ENCODE measurements at regions not wholly inside any gene's neighbourhood (a gene's known extent, or its start where the extent isn't known, plus 50 kb on each side); places are given as distances from the start of the nearest gene placed in this dataset.

DNA sequence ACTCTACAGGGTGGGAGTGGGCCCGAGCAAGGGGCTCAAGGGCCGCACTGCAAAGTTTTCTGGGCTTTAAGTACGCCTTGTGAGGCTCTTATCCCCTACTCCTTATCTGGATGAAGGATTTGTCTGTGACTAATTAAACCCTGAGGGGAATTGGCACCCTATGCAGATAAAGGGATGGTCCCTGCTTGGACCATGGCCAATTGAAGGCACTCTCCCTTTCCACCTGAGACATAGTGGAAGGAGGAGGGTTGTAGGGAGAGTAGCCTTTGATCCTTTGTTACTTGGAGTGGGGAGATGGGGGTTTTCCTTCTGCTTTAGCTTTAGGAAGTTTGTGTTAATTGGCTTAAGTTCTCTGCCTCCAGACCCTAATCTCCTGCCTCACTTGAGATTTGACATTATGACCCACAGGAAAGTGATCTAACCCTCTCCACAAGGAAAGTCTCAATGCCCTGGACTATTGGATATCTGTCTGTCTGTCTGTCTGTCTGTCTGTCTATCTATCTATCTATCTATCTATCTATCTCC lies 1158.8 kb upstream of the SORCS1 start:
- TF ChIP-seq CTCF (conservative IDR thresholded peaks at IDR 0.05), result no peak
- TF ChIP-seq EZH2 (IDR thresholded peaks at IDR 0.05; ENCODE audit: low read depth), result no peak

Measured in PC-9 (cell line).